NCI-H345 (cell line): ENCODE measurements at regions not wholly inside any gene's neighbourhood (a gene's known extent, or its start where the extent isn't known, plus 50 kb on each side); places are given as distances from the start of the nearest gene placed in this dataset.
"Not testable (repeated sequence)": the region's sequence is repeated elsewhere in the genome, so short reads cannot be mapped to it uniquely, and the experiment has no call there.

Experiments
- DNase-seq: peaks from one replicate; lab custom pipeline; 2025; lab: John Stamatoyannopoulos, UW

- DNase-seq: no peak
Measured at GRCh38 chr2:182477774-182478173, 50.9 kb upstream of the PDE1A start.

DNA sequence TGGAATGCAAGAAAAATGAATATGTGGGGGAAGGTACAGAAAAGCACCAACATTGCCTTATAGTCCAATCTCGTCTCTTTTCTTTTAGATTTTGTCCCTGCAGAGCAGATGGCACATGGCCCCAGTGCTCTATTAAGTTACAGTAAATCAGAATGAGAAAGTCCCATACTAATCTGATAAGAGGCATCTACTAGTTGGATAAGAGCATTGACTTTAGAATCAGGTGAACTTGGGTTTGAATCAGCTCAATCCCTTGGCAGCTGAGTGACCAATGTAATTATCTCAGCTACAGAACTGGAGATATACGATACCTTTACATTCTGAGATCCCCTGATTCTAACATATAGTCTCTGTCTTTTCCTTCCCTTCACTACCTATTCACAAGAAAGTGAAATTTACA is 54.8 kb upstream of the PDE1A start:
- no peak for DNase-seq

DNA sequence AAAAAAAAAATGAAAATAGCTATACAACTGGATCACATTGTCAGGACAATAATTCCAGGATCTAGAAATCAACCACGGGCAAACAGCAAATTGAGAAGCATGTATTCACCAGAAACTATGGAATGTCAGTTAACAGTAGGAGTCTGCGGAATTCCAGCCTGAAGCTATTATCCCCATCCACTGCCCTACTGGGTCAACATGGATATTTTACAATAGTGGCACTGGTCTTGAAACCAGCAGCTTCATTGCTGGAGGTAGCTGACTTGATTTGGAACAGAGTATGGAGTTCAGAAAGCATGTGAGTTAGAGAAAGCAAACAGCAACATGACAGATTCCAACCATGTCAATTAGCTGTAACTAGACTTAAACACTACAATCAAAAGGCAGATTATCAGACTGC is 55.7 kb upstream of the PDE1A start:
- no peak for DNase-seq

DNA sequence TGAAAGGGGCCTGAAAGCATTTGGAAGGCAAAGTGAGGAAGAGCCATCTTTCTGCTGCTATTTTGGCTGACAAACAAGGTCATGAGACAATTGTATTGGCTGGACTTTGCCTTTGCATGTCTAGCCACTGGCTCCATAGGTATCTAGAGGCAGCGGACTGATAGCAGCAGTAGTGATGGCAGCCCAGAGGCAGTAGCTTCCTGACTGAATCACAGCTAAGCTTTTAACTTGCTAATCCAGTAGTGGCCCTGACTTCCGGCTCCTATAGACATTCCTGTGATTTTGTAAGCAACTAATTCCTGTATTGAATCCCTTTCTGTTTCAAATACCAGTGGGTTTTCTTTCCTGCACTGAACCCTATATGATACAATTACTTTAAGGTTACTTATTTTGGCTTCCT is 69.8 kb upstream of the PDE1A start:
- DNase-seq: no peak

- no peak for DNase-seq
Measured at GRCh38 chr2:182499706-182500470, 73.1 kb upstream of the PDE1A start.

- DNase-seq: no peak
Measured at GRCh38 chr2:182503886-182504285, 77.0 kb upstream of the PDE1A start.

- no peak for DNase-seq
Measured at GRCh38 chr2:182504903-182505302, 78.1 kb upstream of the PDE1A start.

- no peak for DNase-seq
Measured at GRCh38 chr2:182506606-182507005, 79.8 kb upstream of the PDE1A start.

DNA sequence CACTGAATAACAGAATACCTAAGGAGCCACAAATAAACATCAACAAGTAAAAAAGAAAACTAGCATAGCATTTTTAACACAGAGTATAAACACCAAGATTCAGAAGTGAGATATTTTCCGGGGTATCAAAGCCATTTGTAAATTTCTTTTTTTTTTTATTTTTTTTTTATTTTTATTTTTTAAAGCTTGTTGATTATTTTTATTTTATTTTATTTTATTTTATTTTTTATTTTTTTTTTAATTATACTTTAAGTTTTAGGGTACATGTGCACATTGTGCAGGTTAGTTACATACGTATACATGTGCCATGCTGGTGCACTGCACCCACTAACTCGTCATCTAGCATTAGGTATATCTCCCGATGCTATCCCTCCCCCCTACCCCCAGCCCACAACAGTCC is 81.7 kb upstream of the PDE1A start:
- not testable (repeated sequence) for DNase-seq

- no peak for DNase-seq
Measured at GRCh38 chr2:182509216-182509615, 82.4 kb upstream of the PDE1A start.

- no peak for DNase-seq
Measured at GRCh38 chr2:182521453-182522404, 94.9 kb upstream of the PDE1A start.

- peak; percentile 38 for DNase-seq
Measured at GRCh38 chr2:182522405-182522896, 95.6 kb upstream of the PDE1A start.

DNA sequence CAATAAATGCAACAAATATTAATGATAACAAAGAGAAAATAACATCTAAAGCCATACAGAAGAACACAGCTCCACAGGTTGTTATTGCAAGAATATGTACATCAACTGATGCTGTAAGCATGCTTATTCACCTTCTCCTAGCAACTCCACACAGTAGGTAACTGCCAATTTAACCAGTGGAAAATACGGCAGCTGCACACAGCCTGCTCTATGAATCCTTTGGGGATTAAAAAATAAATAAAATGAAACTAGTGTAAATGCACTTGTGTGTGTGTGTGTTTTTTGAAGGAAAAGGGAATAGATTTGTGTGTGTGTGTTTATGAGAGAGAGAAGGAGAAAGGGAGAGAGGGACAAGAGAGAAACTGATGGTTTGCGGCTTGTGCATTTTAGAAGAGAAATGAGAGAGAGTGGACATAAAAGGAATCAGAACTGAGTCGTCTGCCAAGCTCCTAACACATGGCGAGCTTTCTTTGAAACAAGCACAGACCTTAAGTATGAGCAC is 96.2 kb upstream of the PDE1A start:
- DNase-seq: peak; percentile 49

GRCh38 chr2:182530636-182531035 is 103.8 kb upstream of the PDE1A start:
- DNase-seq: no peak

DNA sequence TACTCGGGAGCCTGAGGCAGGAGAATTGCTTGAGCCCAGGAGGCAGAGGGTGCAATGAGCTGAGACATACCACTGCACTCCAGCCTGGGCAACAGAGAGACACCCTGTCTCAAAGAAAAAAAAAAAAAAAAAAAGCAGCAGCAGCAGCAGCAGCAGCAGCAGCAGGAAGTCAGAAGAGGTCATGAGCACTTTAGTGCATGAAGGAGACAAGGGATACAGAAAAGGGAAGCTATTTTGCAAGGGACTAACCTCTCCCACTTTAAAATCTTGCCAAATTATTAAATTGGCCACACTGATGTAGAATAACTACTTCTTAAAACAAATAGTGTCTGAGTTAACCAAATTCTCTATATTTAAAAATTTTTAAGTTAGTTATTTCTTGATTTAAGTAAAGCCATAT is 113.4 kb upstream of the PDE1A start:
- DNase-seq: no peak

GRCh38 chr2:182541268-182541667 is 114.4 kb upstream of the PDE1A start:
- DNase-seq: no peak

GRCh38 chr2:182542501-182543258 is 115.8 kb upstream of the PDE1A start:
- no peak for DNase-seq

DNA sequence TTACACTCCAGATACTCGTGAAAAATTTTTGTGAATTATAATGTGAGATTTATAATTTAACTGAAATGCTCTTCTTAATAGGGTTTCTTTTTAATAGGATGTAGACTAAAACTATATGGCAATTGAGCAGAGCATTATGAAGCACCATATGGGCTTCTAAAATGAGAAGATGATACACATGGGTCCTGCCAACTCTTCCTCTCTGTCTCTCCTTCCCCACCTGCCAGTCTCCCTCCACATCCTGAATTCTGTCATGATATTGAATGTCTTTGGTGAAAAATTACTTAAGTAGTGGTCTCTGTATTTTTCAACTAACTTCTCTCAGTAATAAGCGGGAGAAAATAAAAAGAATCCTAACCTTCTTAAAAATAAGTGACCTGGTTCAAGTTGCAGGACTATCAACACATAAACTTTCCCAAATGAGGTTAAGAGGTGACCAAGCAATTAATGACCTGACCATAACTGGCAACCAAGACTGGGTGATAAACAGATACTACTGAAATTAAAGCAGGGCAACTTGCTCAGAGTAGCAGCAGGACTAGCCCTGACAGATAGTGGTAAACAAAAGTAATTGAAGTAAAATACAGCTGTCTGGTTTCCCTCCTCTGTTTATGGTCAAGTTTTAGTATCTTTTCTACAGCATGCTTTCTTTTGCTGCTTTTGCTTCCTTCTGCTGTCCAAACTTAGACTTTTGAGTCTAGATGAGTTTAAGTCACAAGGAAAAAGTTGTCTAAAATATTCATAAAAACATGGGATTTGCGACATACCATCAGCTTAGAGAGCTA is 117.1 kb upstream of the PDE1A start:
- no peak for DNase-seq

GRCh38 chr2:182545420-182546167 is 118.8 kb upstream of the PDE1A start:
- no peak for DNase-seq
